HCT116 (cell line): ENCODE measurements at regions not wholly inside any gene's neighbourhood (a gene's known extent, or its start where the extent isn't known, plus 50 kb on each side); places are given as distances from the start of the nearest gene placed in this dataset.

Experiments used
- CTCF ChIP-seq, 3 experiments: fragments of 200-600 bp in 1 of 3; sonication (generic) in 1 of 3; IDR thresholded peaks in 2 of 3; conservative IDR thresholded peaks in 1 of 3; 2 replicates each; pipeline ENCODE4 v1.5.1; 2012 to 2017; ENCODE audit warnings: low read depth in 2 of 3, low read length in 2 of 3, antibody characterized with exemption in 1 of 3, borderline replicate concordance in 1 of 3, control low read depth in 1 of 3, mild to moderate bottlenecking in 1 of 3, mixed read lengths in 1 of 3, mixed run types in 1 of 3, moderate library complexity in 1 of 3; ENCODE audit not compliant: insufficient read depth in 1 of 3
- EGR1 ChIP-seq: IDR thresholded peaks from 2 replicates; pipeline ENCODE4 v1.6.1; 2012; ENCODE audit warnings: low read depth
- ELF1 ChIP-seq: IDR thresholded peaks from 2 replicates; pipeline ENCODE4 v1.6.1; 2012; ENCODE audit warnings: low read depth, borderline replicate concordance
- EZH2 ChIP-seq: fragments of 200-600 bp; sonication (generic); IDR thresholded peaks from 2 replicates; pipeline ENCODE4 v1.6.1; 2017; ENCODE audit warnings: antibody characterized with exemption, mixed run types
- MAX ChIP-seq: IDR thresholded peaks from 2 replicates; pipeline ENCODE4 v1.6.1; 2012
- REST ChIP-seq: IDR thresholded peaks from 2 replicates; pipeline ENCODE4 v1.6.1; 2012; ENCODE audit warnings: low read depth
- ZBTB33 ChIP-seq: IDR thresholded peaks from 2 replicates; pipeline ENCODE4 v1.6.1; 2011; ENCODE audit warnings: mild to moderate bottlenecking, low read length, moderate library complexity; ENCODE audit not compliant: insufficient replicate concordance; ENCODE audit errors: extremely low read depth
- ZNF274 ChIP-seq: fragments of 200-500 bp; sonication (Bioruptor generic); IDR thresholded peaks from 2 replicates; pipeline ENCODE4 v1.6.1; 2014; ENCODE audit warnings: mild to moderate bottlenecking, low read depth, low read length, inconsistent platforms

GRCh38 chr2:58557176-58557575, 316.1 kb upstream of the FANCL start:
- no peak for TF ChIP-seq ELF1
- no peak for TF ChIP-seq CTCF (IDR thresholded peaks at IDR 0.05 in 2 of 3, conservative IDR thresholded peaks at IDR 0.05 in 1 of 3; ENCODE audit: borderline replicate concordance in 1 of 3, insufficient read depth in 1 of 3, low read depth in 2 of 3, low read length in 2 of 3)
- TF ChIP-seq MAX, result no peak
- TF ChIP-seq ZBTB33, result no peak
- no peak for TF ChIP-seq EZH2
- TF ChIP-seq EGR1, result no peak
- TF ChIP-seq ZNF274, result no peak
- no peak for TF ChIP-seq REST
